Left ventricle myocardium inferior (tissue), 1 donor: ENCODE measurements at regions not wholly inside any gene's neighbourhood (a gene's known extent, or its start where the extent isn't known, plus 50 kb on each side); places are given as distances from the start of the nearest gene placed in this dataset.

Experiments
- DNase-seq: peaks from one replicate; pipeline ENCODE4 v3.0.0-alpha.2; 2020
- H3K27ac ChIP-seq: fragments of 200-600 bp; replicated peaks from 2 replicates; pipeline ENCODE4 v1.8.0; 2021
- H3K27me3 ChIP-seq: fragments of 200-600 bp; 2 replicates; pipeline ENCODE4 v1.8.0; 2021; ENCODE audit warnings: low read depth
- H3K36me3 ChIP-seq: fragments of 200-600 bp; 2 replicates; pipeline ENCODE4 v1.8.0; 2021
- H3K4me1 ChIP-seq: fragments of 200-600 bp; 2 replicates; pipeline ENCODE4 v1.8.0; 2021
- H3K4me3 ChIP-seq: fragments of 200-600 bp; 2 replicates; pipeline ENCODE4 v1.8.0; 2021; ENCODE audit warnings: mild to moderate bottlenecking, moderate library complexity
- H3K9me3 ChIP-seq: fragments of 200-600 bp; replicated peaks from 2 replicates; pipeline ENCODE4 v1.8.0; 2021
- CTCF ChIP-seq: fragments of 200-600 bp; IDR thresholded peaks from 2 replicates; pipeline ENCODE4 v1.8.0; 2021; ENCODE audit warnings: antibody characterized with exemption, mild to moderate bottlenecking, borderline replicate concordance
- intact Hi-C: fragments of 100-400 bp; cut with micrococcal nuclease; formaldehyde crosslinking; loops from one replicate; pipeline ENCODE4 v1.11.0; 2022
- donor health status: DM: no; HTN: yes; CAD: no; lungs with severe emphysema.

- Histone ChIP-seq H3K27ac (no peak overlapping the region), H3K4me3 (no peak overlapping the region), H3K36me3 (no peaks in the 10 kb centered on the region), H3K4me1 (no peaks in the 10 kb centered on the region), H3K9me3 (no peaks in the 10 kb centered on the region), H3K27me3 (no peaks in the 10 kb centered on the region)
- DNase-seq, result no peak
- no peak for TF ChIP-seq CTCF
- intact Hi-C loops, result no loop called here
These were observed 830.8 kb upstream of the PTPRD start for GRCh38 chr9:11443631-11444030.

GRCh38 chr9:11457825-11458790 is 845.3 kb upstream of the PTPRD start:
- TF ChIP-seq CTCF, result no peak
- Histone ChIP-seq H3K27ac (no peak overlapping the region), H3K9me3 (peaks cover 3% of the 10 kb centered on the region), H3K4me3 (no peak overlapping the region), H3K36me3 (no peaks in the 10 kb centered on the region), H3K4me1 (no peaks in the 10 kb centered on the region), H3K27me3 (no peaks in the 10 kb centered on the region)
- DNase-seq, result no peak
- intact Hi-C loops, result no loop called here

GRCh38 chr9:11469745-11470144 is 856.9 kb upstream of the PTPRD start:
- Histone ChIP-seq H3K36me3 (no peaks in the 10 kb centered on the region), H3K9me3 (peaks cover 20% of the 10 kb centered on the region), H3K4me3 (no peak overlapping the region), H3K4me1 (no peaks in the 10 kb centered on the region), H3K27me3 (no peaks in the 10 kb centered on the region), H3K27ac (no peak overlapping the region)
- intact Hi-C loops, result no loop called here
- TF ChIP-seq CTCF, result no peak
- DNase-seq, result no peak

GRCh38 chr9:11471321-11471720 is 858.5 kb upstream of the PTPRD start:
- no peaks in the 10 kb centered on the region for H3K36me3 ChIP-seq
- H3K4me1 ChIP-seq, result no peaks in the 10 kb centered on the region
- H3K4me3 ChIP-seq, result no peak overlapping the region
- H3K27me3 ChIP-seq, result no peaks in the 10 kb centered on the region
- peaks cover 21% of the 10 kb centered on the region for H3K9me3 ChIP-seq
- intact Hi-C loops, result no loop called here
- TF ChIP-seq CTCF, result no peak
- no peak overlapping the region for H3K27ac ChIP-seq
- DNase-seq, result no peak

- Histone ChIP-seq H3K27me3 (no peaks in the 10 kb centered on the region), H3K4me1 (no peaks in the 10 kb centered on the region), H3K4me3 (no peak overlapping the region), H3K36me3 (no peaks in the 10 kb centered on the region), H3K27ac (no peak overlapping the region), H3K9me3 (peaks cover 12% of the 10 kb centered on the region)
- TF ChIP-seq CTCF, result no peak
- intact Hi-C loops, result no loop called here
- no peak for DNase-seq
These were observed 888.0 kb upstream of the PTPRD start for GRCh38 chr9:11500780-11501179.
